SK-MEL-5 (cell line): ENCODE measurements at regions not wholly inside any gene's neighbourhood (a gene's known extent, or its start where the extent isn't known, plus 50 kb on each side); places are given as distances from the start of the nearest gene placed in this dataset.
"Not testable (repeated sequence)": the region's sequence is repeated elsewhere in the genome, so short reads cannot be mapped to it uniquely, and the experiment has no call there.

ENCODE experiments used
- DNase-seq: peaks from one replicate; pipeline ENCODE4 v3.0.0-alpha.2; 2016; ENCODE audit warnings: low read depth, low spot score
- in situ Hi-C: cut with HindIII; loops from 2 replicates; pipeline ENCODE4 v1.10.0; 2016; ENCODE audit warnings: low sequenced_read_pairs, high pct_unique_total_duplicates, low pct_unique_long_range_greater_than_20kb

- in situ Hi-C loops, result no loop called here
- DNase-seq, result no peak
Measured at GRCh38 chr18:78810706-78811105, 168.9 kb upstream of the SALL3 start.

GRCh38 chr18:78812067-78812466 is 167.6 kb upstream of the SALL3 start:
- in situ Hi-C loops, result no loop called here
- DNase-seq, result no peak

DNA sequence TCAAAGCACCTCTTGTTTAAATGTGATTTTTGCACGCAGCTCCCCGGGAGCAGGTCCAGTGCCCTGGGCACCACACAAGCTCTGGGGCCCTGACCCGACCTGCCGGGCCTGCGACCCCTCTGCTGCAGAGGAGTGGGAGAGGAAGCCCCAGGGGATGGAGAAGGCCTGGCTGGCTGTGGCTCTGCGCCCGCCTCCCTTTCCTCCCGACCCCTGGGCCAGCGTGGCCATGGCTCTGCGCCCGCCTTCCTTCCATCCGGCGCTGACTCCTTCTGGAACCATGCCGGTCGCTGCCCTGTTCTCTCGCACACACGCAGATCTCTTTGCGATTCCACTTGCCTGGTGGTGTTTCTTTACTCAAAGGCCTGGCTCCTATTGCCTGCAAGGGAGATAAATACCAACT is 166.5 kb upstream of the SALL3 start:
- DNase-seq, result no peak
- in situ Hi-C loops, result no loop called here

DNA sequence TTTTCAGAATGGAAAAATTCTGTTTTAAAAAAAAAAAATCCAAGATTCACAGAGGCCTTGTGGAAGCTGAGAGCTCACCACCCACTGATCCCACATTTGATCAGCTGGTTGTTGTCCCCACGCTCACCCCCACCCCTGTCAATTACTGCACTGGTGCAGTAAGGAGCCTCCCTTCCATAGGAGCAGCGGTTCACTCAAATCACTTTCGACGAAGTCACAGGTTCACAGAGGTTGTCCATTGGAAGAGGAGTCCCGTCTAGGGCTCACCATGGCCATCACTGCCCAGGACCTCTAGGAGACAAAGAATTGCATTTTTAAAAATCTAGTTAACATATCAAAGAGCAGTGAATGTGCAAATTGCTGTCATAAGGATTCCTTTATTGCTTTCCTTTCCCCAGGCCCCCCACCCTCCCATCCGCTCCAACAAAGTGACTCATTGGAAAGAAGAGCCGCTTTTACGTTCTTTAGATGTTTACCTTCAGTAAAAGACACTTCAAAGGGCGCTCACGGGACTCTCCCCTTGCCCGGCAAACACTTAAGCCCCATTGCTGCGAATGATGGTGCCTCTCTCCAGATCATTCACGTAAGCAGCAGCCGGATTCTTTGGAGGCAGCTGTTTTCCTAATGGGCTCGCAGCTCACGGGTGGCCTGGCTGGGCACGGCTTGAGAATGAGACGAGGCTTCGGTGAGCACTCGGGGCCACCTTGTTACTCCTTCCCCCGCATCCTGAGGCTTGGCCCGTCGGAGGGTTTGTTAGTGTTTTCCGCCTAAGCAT is 165.5 kb upstream of the SALL3 start:
- in situ Hi-C loops, result no loop called here

DNA sequence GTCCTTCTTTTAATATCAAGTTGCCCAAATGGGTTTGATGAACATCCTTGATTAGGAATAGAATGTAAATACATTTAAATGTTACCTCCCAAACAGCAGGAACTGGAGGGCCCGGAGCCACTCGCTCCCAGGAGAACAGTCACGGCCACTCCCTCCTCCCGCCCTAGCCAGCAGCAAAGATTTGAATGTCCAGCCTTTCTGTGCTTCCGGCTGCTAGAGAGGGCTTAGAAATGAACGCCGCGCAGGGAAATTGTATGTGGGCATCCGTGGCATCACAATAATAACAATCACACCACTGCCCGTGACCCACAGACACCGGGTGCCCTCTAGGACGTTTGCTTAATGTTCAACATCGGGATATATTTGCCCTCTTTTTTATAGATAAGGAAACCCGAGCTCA is 164.9 kb upstream of the SALL3 start:
- in situ Hi-C loops, result no loop called here

More for the DNA sequence above, 165.5 kb upstream of the SALL3 start:
- DNase-seq, result no peak

GRCh38 chr18:78816114-78816513 is 163.5 kb upstream of the SALL3 start:
- in situ Hi-C loops, result no loop called here
- DNase-seq, result no peak

More for the DNA sequence above, 164.9 kb upstream of the SALL3 start:
- DNase-seq, result no peak

GRCh38 chr18:78816916-78817315 is 162.7 kb upstream of the SALL3 start:
- no peak for DNase-seq
- in situ Hi-C loops, result no loop called here

GRCh38 chr18:78818495-78818894 is 161.1 kb upstream of the SALL3 start:
- in situ Hi-C loops, result no loop called here
- no peak for DNase-seq

GRCh38 chr18:78818961-78819360 is 160.7 kb upstream of the SALL3 start:
- in situ Hi-C loops, result no loop called here
- DNase-seq, result no peak

DNA sequence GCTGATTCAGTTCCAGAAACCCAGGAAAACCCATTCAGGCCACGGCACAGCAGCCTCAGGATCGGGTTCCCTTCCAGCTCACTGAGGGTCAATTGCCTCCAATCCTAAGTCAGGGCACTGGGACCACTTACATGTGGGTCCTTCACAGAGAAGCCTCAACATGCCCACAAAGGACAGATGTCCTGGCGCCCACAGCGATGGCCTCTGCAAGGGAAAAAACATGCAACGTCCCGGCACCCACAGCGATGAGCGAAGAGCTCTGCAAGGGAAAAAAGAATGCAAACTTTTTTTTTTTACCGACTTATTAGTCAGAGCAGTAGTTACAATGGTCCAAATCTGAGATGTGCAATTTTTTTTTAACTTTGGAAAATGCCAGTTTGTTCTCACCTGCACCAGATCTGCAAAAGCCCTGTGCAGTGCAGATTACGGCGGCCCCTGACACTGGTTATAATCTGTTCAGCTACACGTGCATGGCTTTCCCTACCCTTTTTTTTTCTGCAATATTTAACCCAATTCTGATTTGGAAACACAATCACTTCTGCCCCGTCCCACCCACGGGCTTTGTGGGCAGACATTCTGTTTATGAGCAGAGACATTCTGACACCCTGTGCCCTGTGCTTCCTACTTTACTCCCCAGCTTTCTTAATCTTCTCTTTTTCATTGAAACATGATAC is 159.3 kb upstream of the SALL3 start:
- in situ Hi-C loops, result no loop called here
- no peak for DNase-seq

DNA sequence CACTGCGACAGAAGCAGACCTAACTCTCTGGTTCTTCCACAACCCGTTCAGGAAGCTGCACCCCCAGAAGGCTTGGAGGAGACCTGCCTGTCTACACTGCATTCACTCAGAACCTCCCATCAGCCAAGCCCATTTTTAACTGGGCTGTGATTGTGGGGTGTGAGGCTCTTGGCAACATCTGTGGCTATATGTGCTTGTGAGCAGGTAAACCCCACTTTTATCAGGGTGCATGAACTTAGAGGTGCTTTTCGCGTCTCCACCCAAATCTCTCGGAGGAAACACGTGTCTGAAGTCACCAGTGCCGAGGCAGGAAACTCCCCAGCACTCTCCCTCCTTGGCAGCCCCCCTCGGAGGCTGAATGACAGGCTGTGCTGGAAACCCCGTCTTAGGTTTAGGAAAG is 158.2 kb upstream of the SALL3 start:
- no peak for DNase-seq
- in situ Hi-C loops, result no loop called here

- no peak for DNase-seq
- in situ Hi-C loops, result no loop called here
Measured at GRCh38 chr18:78822171-78822948, 157.3 kb upstream of the SALL3 start.

- in situ Hi-C loops, result no loop called here
Measured at GRCh38 chr18:78822949-78823285, 156.7 kb upstream of the SALL3 start.

DNA sequence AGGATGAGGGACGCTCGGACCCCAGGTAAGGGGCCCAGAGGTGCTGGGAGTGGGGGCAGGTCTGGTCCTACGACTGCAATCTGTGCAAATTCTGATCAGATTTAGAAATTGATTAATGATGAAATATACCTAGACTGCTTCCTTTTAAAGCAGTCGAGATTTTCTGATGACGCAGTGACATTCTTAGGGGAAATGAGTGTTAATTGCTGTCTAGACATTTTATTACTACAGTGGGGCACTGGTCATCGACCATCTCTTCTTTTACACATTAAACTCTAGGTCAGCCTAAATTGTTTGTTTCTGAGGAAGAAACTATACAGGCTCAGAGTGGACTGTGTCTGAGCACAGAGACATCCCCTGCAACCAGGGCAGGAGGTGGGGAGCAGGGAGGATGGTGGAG is 154.4 kb upstream of the SALL3 start:
- in situ Hi-C loops, result no loop called here
- no peak for DNase-seq

More at GRCh38 chr18:78822949-78823285, 156.7 kb upstream of the SALL3 start:
- no peak for DNase-seq

- DNase-seq, result no peak
- in situ Hi-C loops, result no loop called here
Measured at GRCh38 chr18:78826631-78827030, 153.0 kb upstream of the SALL3 start.

DNA sequence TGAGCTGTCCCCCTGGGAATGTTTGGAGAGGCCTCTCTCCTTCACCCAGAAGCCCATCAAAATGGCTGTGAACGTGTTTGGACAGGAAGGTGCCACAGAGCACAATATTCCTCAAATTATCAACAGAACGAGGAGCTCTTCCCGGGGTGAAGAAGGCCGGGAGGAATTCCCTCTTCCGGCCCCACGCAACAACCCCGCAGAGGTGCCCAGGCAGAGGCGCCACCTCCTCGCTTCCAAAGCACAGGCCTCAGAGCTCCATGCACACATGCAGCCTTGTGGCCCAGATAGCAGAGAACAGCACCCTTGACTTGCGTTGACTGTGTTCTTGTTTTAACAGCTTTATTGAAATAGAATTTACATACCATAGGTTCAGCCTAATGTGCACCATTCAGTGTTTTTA is 152.5 kb upstream of the SALL3 start:
- DNase-seq, result no peak
- in situ Hi-C loops, result no loop called here

DNA sequence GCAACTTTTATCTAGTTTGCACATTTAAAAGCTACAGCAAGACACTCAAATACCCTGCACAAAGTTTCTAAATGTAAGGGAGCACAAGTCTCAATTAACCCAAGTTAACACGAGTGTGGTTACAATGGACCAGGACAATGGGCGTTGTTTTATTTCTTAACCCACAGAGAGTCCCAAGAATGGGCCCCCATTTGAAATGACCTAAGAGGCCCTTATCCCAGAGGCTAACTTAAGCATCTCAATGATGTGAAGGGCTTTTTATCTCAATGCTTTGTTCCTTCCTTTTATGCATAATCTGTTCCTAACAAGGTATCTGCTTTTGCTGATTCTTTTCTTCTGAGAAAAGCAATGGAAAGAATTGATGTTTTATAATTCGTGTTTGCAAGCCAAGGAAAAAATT is 151.5 kb upstream of the SALL3 start:
- DNase-seq, result no peak
- in situ Hi-C loops, result no loop called here

- in situ Hi-C loops, DNase-seq: not testable (repeated sequence)
Measured at GRCh38 chr18:78829026-78829425, 150.6 kb upstream of the SALL3 start.

- in situ Hi-C loops, result no loop called here
- no peak for DNase-seq
Measured at GRCh38 chr18:78830161-78830560, 149.5 kb upstream of the SALL3 start.
